ENCODE measurements at regions not wholly inside any gene's neighbourhood (a gene's known extent, or its start where the extent isn't known, plus 50 kb on each side); places are given as distances from the start of the nearest gene placed in this dataset.

GRCh38 chr10:10432296-10433035, 585.2 kb upstream of the CELF2 start:
- ChIA-PET CTCF (no interaction called here), POLR2A (ENCODE audit: unreplicated experiment) (no interaction called here)
- Histone ChIP-seq H3K4me1 (ENCODE audit: control insufficient read depth, insufficient read depth, low read length) (no peaks in the 10 kb centered on the region), H2BK5ac (ENCODE audit: low read depth, low read length, poor library complexity, severe bottlenecking) (no peak overlapping the region), H3K4me3 (ENCODE audit: insufficient read depth, low read depth, low read length) (no peak overlapping the region), H2BK20ac (ENCODE audit: low read depth, low read length) (no peak overlapping the region), H3K27ac (ENCODE audit: insufficient read depth, low read length) (no peak overlapping the region), H2AK5ac (ENCODE audit: low read depth, low read length) (no peak overlapping the region), H3K56ac (ENCODE audit: extremely low read depth, insufficient read depth, low read length) (no peak overlapping the region), H3K4me2 (ENCODE audit: low read depth, low read length) (no peak overlapping the region), H2BK120ac (ENCODE audit: low read depth, low read length) (no peak overlapping the region), H3K36me3 (ENCODE audit: control insufficient read depth, insufficient read depth, low read length) (no peaks in the 10 kb centered on the region), H3K27me3 (ENCODE audit: control insufficient read depth, insufficient read depth, low read length) (no peaks in the 10 kb centered on the region), H4K5ac (ENCODE audit: low read depth, low read length) (no peak overlapping the region), H3K9me1 (ENCODE audit: insufficient read depth, low read length) (no peaks in the 10 kb centered on the region), H4K20me1 (ENCODE audit: insufficient read depth, low read length) (no peaks in the 10 kb centered on the region), H4K8ac (ENCODE audit: low read depth in 2 of 2, low read length in 2 of 2) (no peak overlapping the region), H3K4ac (ENCODE audit: low read depth, low read length) (no peak overlapping the region), H3K9me3 (ENCODE audit: control insufficient read depth, insufficient read depth, low read length) (no peaks in the 10 kb centered on the region), H3K79me1 (ENCODE audit: low read depth in 1 of 2, low read length in 2 of 2) (no peaks in the 10 kb centered on the region), H3K23ac (ENCODE audit: low read depth, low read length) (no peak overlapping the region), H3K9ac (ENCODE audit: low read depth, low read length) (no peak overlapping the region), H4K91ac (ENCODE audit: insufficient read depth, low read depth, low read length) (no peak overlapping the region), H3K18ac (ENCODE audit: low read depth, low read length) (no peak overlapping the region), H2BK15ac (ENCODE audit: low read depth, low read length) (no peak overlapping the region), H3K14ac (replicated peaks; ENCODE audit: low read depth, low read length) (no peak overlapping the region), H2AK9ac (replicated peaks; ENCODE audit: low read depth, low read length, poor library complexity) (no peak overlapping the region), H2AFZ (replicated peaks; ENCODE audit: low read length, poor library complexity) (no peak overlapping the region)
- DNase-seq, result peak; percentile 43
- dilution Hi-C loops (cut with HindIII; ENCODE audit: low sequenced_read_pairs, unreplicated experiment), result no loop called here
- intact Hi-C loops (cut with micrococcal nuclease), result no loop called here
- no CpG with 5 or more reads among the region's 9 CpGs for WGBS, 2 experiments (ENCODE audit: extremely low coverage in 2 of 2, insufficient read length in 1 of 2)
- TF ChIP-seq, protein P1, sequence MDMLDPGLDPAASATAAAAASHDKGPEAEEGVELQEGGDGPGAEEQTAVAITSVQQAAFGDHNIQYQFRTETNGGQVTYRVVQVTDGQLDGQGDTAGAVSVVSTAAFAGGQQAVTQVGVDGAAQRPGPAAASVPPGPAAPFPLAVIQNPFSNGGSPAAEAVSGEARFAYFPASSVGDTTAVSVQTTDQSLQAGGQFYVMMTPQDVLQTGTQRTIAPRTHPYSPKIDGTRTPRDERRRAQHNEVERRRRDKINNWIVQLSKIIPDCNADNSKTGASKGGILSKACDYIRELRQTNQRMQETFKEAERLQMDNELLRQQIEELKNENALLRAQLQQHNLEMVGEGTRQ (IDR thresholded peaks at IDR 0.05; ENCODE audit: low read depth, low read length), result peak; percentile 48; the same call in 1 of the 2 replicates
- TF ChIP-seq, protein P2, sequence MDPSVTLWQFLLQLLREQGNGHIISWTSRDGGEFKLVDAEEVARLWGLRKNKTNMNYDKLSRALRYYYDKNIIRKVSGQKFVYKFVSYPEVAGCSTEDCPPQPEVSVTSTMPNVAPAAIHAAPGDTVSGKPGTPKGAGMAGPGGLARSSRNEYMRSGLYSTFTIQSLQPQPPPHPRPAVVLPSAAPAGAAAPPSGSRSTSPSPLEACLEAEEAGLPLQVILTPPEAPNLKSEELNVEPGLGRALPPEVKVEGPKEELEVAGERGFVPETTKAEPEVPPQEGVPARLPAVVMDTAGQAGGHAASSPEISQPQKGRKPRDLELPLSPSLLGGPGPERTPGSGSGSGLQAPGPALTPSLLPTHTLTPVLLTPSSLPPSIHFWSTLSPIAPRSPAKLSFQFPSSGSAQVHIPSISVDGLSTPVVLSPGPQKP (IDR thresholded peaks at IDR 0.05; ENCODE audit: borderline replicate concordance, low read depth, low read length), result no peak
- BruUV-seq (replicated peaks), result no TSS peak
- in situ Hi-C loops (cut with MboI; ENCODE audit: low sequenced_read_pairs), result no loop called here
- ATAC-seq (ENCODE audit: low read depth), result no peak

Measured in IMR-90 (cell line).